Esophagus muscularis mucosa (tissue), 4 donors: ENCODE measurements at regions not wholly inside any gene's neighbourhood (a gene's known extent, or its start where the extent isn't known, plus 50 kb on each side); places are given as distances from the start of the nearest gene placed in this dataset.

ENCODE experiments used
- DNase-seq: peaks from one replicate; pipeline ENCODE4 v3.0.0-alpha.2; 2017; ENCODE audit errors: extremely low spot score
- H3K27ac ChIP-seq, 4 donors: fragments of 200-600 bp; sonication (generic); replicated peaks in 1 of 4; 1 replicate in 3 of 4; 2 replicates in 1 of 4; pipeline ENCODE4 v1.5.1; 2016 to 2019; ENCODE audit warnings: mild to moderate bottlenecking in 1 of 4
- H3K27me3 ChIP-seq, 4 donors: fragments of 200-600 bp; sonication (generic); one replicate each; pipeline versions ENCODE4 v1.5.1 to v1.6.0; 2016 to 2019
- H3K36me3 ChIP-seq, 4 donors: fragments of 200-600 bp; sonication (generic); one replicate each; pipeline ENCODE4 v1.5.1; 2016 to 2019
- H3K4me1 ChIP-seq, 4 donors: fragments of 200-600 bp; sonication (generic); one replicate each; pipeline ENCODE4 v1.5.1; 2016 to 2019
- H3K4me3 ChIP-seq, 4 donors: fragments of 200-600 bp; sonication (generic); 1 replicate in 2 of 4; 2 replicates in 2 of 4; pipeline ENCODE4 v1.5.1; 2016 to 2019; ENCODE audit warnings: mild to moderate bottlenecking in 4 of 4, moderate library complexity in 1 of 4
- H3K9me3 ChIP-seq, 4 donors: fragments of 200-600 bp; sonication (generic); 1 replicate in 3 of 4; 2 replicates in 1 of 4; pipeline ENCODE4 v1.5.1; 2016 to 2019
- EP300 ChIP-seq: sonication (generic); formaldehyde crosslinking; IDR thresholded peaks from one replicate; pipeline ENCODE4 v1.6.1; 2017; ENCODE audit warnings: antibody characterized with exemption
- POLR2A ChIP-seq: fragments of 450-650 bp; IDR thresholded peaks from one replicate; pipeline ENCODE4 v1.6.1; 2017; ENCODE audit warnings: antibody characterized with exemption, moderate library complexity, mild to moderate bottlenecking, low read depth
- POLR2AphosphoS5 ChIP-seq, 2 donors: sonication (generic); formaldehyde crosslinking; IDR thresholded peaks; one replicate each; pipeline ENCODE4 v1.6.1; 2017; ENCODE audit warnings: antibody characterized with exemption in 2 of 2
- WGBS: methylation state at CpG from one replicate; pipeline ENCODE4 v1.1.5; 2018; 5-methylcytosine and 5-hydroxymethylcytosine counted together
- intact Hi-C: fragments of 100-400 bp; cut with DNase I; formaldehyde crosslinking; loops from one replicate; pipeline ENCODE4 v1.15.1; 2023
- TF ChIP-seq, protein P1 (sequence below), 3 experiments: fragments of 200-600 bp in 2 of 3; fragments of 450-650 bp in 1 of 3; sonication (generic) in 2 of 3; IDR thresholded peaks; one replicate each; pipeline ENCODE4 v1.5.1; 2017 to 2019; ENCODE audit warnings: antibody characterized with exemption in 3 of 3, mild to moderate bottlenecking in 2 of 3, moderate library complexity in 1 of 3

DNA sequence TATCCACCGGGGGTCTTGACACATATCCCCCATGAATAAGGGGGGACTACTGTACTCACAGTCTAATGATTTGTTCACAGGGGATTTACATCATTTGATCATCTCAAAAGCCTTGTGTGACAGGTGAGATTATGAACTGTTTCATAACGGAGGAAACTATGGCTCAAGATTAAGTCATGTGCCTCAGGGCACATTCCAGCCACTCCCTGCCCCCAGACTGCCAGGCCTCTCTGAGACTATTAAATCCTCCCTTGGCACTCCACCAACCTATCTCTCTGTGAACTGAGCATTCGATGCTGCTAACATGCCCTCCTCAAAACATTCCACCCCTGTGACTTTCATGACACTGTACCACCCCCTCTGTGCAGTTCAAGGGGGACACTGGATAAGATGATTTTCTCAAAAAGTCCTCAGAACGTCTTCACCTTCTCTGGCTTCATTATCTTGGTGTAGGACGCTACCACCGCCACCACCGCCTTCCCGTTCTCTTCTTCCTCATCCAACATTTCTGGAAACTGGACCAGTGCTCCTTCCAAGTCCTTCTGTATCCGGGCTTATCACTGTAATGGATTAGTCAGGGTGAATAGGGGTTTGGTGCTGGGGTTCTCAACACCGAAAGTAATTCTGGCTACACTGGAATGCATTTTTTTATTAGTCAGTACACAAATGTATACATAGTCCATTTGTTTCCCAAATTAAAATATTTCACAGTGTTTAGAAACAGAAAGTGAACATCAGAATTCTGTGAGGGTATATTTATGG lies 169.6 kb downstream of the KCNS3 start:
- Histone ChIP-seq H3K27me3 (no peaks in the 10 kb centered on the region), H3K36me3 (no peaks in the 10 kb centered on the region), H3K27ac (no peak overlapping the region), H3K4me3 (no peak overlapping the region), H3K4me1 (peaks cover 12 to 20% (median 18%) of the 10 kb centered on the region in 4 donors), H3K9me3 (no peaks in the 10 kb centered on the region)
- TF ChIP-seq POLR2AphosphoS5 (IDR thresholded peaks at IDR 0.05): peak in 1 of 2 donors; percentile 19
- TF ChIP-seq, protein P1, sequence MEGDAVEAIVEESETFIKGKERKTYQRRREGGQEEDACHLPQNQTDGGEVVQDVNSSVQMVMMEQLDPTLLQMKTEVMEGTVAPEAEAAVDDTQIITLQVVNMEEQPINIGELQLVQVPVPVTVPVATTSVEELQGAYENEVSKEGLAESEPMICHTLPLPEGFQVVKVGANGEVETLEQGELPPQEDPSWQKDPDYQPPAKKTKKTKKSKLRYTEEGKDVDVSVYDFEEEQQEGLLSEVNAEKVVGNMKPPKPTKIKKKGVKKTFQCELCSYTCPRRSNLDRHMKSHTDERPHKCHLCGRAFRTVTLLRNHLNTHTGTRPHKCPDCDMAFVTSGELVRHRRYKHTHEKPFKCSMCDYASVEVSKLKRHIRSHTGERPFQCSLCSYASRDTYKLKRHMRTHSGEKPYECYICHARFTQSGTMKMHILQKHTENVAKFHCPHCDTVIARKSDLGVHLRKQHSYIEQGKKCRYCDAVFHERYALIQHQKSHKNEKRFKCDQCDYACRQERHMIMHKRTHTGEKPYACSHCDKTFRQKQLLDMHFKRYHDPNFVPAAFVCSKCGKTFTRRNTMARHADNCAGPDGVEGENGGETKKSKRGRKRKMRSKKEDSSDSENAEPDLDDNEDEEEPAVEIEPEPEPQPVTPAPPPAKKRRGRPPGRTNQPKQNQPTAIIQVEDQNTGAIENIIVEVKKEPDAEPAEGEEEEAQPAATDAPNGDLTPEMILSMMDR (IDR thresholded peaks at IDR 0.05): no peak
- WGBS: 66% methylated on average over 10 of the region's 10 CpGs
- intact Hi-C loops: no loop called here
- peak; percentile 62 for DNase-seq

DNA sequence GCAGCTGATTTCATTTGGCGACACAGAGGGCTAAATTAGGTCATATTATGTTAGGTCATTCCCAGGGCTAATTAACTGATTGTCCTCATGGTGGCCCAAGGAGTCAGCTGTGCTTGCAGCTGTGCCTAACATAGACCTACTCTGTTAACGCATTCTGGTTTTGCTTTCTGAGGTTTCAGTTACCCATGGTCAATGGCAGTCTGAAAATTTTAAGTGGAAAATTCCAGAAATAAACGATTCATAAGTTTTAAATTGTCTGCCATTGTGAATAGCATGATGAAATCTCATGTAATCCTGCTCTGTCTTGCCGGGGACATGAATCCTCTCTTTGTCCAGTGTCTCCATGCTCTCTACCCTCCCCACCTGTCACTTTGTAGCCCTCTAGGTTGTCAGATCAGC lies 168.7 kb downstream of the KCNS3 start:
- 75% methylated on average over 4 of the region's 4 CpGs for WGBS
- no peaks in the 10 kb centered on the region for H3K36me3 ChIP-seq

DNA sequence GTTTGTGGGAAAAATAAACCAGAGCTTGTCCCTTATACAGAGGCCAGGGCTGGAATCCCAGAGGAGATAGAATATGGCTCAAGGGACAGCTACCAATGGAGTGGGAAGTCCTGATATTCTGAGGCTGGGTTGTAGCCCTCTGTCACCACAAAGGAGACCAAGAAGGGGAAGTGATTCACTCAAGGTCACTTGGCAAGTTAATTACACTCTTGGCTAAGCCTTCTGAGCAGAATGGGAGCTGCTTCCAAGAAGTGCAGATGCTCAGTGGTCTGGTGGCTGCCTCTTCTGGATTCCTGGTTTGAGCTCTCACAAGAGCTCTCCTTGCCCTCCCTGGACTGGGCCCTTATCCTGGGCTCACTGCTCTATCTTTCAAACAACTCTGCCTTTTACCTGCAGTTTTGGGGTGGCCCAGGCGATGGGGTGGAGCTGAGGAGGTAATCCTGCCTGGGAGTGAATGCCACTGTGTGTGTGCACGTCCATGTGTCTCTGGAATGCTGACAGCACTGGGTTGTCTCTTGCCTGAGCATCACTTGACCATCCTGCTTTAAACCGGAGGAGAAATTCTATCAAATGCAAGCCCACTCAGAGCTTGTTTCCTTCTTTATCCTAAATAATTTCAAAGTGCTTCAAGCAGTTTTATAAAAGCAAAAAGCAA lies 168.2 kb downstream of the KCNS3 start:
- WGBS: 65% methylated on average over 3 of the region's 3 CpGs
- TF ChIP-seq POLR2A (no peak), POLR2AphosphoS5 (IDR thresholded peaks at IDR 0.05) (no peak), EP300 (no peak)
- TF ChIP-seq, protein P1 (IDR thresholded peaks at IDR 0.05): no peak
- Histone ChIP-seq H3K27me3 (no peaks in the 10 kb centered on the region), H3K4me3 (no peak overlapping the region), H3K9me3 (no peaks in the 10 kb centered on the region), H3K36me3 (no peaks in the 10 kb centered on the region), H3K27ac (no peak overlapping the region), H3K4me1 (peaks cover 12 to 20% (median 18%) of the 10 kb centered on the region in 4 donors)
- no peak for DNase-seq
- intact Hi-C loops: no loop called here

More for the DNA sequence above, 168.7 kb downstream of the KCNS3 start:
- no peak overlapping the region for H3K4me3 ChIP-seq
- no peak overlapping the region for H3K27ac ChIP-seq
- no peaks in the 10 kb centered on the region for H3K27me3 ChIP-seq
- peaks cover 12 to 20% (median 18%) of the 10 kb centered on the region in 4 donors for H3K4me1 ChIP-seq
- TF ChIP-seq EP300: no peak
- TF ChIP-seq, protein P1 (IDR thresholded peaks at IDR 0.05): no peak
- no peak for TF ChIP-seq POLR2AphosphoS5 (IDR thresholded peaks at IDR 0.05)
- intact Hi-C loops: no loop called here
- no peaks in the 10 kb centered on the region for H3K9me3 ChIP-seq
- DNase-seq: no peak

DNA sequence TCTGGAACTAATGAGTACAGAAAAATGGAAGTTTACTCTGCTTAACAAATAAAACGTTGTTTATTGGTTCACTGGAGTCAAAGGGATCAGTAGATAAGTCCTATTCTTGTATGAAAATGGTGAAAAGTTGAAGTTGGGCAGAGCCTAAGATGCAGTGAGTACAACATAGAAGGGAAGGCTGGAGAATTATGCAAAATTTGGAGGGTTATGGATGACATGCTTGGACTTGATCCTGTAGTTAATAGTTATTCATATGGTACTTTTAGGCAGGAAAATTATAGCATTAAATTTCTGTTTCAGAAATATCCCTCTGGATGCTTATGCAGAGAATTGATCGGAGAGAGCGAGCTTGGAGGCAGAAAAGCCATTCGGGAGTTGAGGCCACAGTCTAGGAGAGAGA lies 167.6 kb downstream of the KCNS3 start:
- H3K9me3 ChIP-seq: no peaks in the 10 kb centered on the region
- DNase-seq: no peak
- H3K36me3 ChIP-seq: no peaks in the 10 kb centered on the region
- TF ChIP-seq POLR2A (no peak), POLR2AphosphoS5 (IDR thresholded peaks at IDR 0.05) (no peak), EP300 (no peak)
- TF ChIP-seq, protein P1 (IDR thresholded peaks at IDR 0.05): no peak
- H3K27ac ChIP-seq: no peak overlapping the region
- 92% methylated on average over 4 of the region's 4 CpGs for WGBS
- no peak overlapping the region for H3K4me3 ChIP-seq
- H3K27me3 ChIP-seq: no peaks in the 10 kb centered on the region
- H3K4me1 ChIP-seq: peaks cover 12 to 20% (median 18%) of the 10 kb centered on the region in 4 donors
- intact Hi-C loops: no loop called here
